ENCODE measurements at regions not wholly inside any gene's neighbourhood (a gene's known extent, or its start where the extent isn't known, plus 50 kb on each side); places are given as distances from the start of the nearest gene placed in this dataset.
"Not testable (repeated sequence)": the region's sequence is repeated elsewhere in the genome, so short reads cannot be mapped to it uniquely, and the experiment has no call there.

GRCh38 chr3:147507638-147508286 is 98.6 kb downstream of the ZIC1 start:
- no peak overlapping the region for H3K27ac ChIP-seq
- DNase-seq (ENCODE audit: low spot score), result no peak
- ChIA-PET POLR2A (ENCODE audit: low non-redundant PET) (no interaction called here), CTCF (interaction anchor here (0.6 to 0.7 kb wide), 2 partner anchors 80 to 116 kb away, joined by 3 to 4 read pairs; no protein-coding TSS in a partner anchor)
- TF ChIP-seq CTCF (conservative IDR thresholded peaks at IDR 0.05; ENCODE audit: low read depth), result no peak

- no peak for TF ChIP-seq CTCF (conservative IDR thresholded peaks at IDR 0.05; ENCODE audit: low read depth)
- ChIA-PET CTCF (interaction anchor here (0.7 kb wide), 1 partner anchor 1397 kb away, joined by 3 read pairs; no protein-coding TSS in a partner anchor), POLR2A (ENCODE audit: low non-redundant PET) (no interaction called here)
- no peak for DNase-seq (ENCODE audit: low spot score)
- H3K27ac ChIP-seq, result no peak overlapping the region
These were observed 100.3 kb downstream of the ZIC1 start for GRCh38 chr3:147509448-147509847.

GRCh38 chr3:147513785-147514184 is 104.6 kb downstream of the ZIC1 start:
- DNase-seq (ENCODE audit: low spot score), result no peak
- POLR2A ChIA-PET (ENCODE audit: low non-redundant PET), result no interaction called here
- CTCF ChIA-PET, result no interaction called here
- TF ChIP-seq CTCF (conservative IDR thresholded peaks at IDR 0.05; ENCODE audit: low read depth), result no peak
- no peak overlapping the region for H3K27ac ChIP-seq

- H3K27ac ChIP-seq, result no peak overlapping the region
- POLR2A ChIA-PET (ENCODE audit: low non-redundant PET), result no interaction called here
- DNase-seq (ENCODE audit: low spot score), result no peak
- no peak for TF ChIP-seq CTCF (conservative IDR thresholded peaks at IDR 0.05; ENCODE audit: low read depth)
- CTCF ChIA-PET, result interaction anchor here (0.7 kb wide), 1 partner anchor 563 kb away, joined by 4 read pairs; no protein-coding TSS in a partner anchor
These were observed 105.4 kb downstream of the ZIC1 start for GRCh38 chr3:147514366-147515160.

- CTCF ChIA-PET, result no interaction called here
- DNase-seq (ENCODE audit: low spot score), result no peak
- POLR2A ChIA-PET (ENCODE audit: low non-redundant PET), result no interaction called here
- TF ChIP-seq CTCF (conservative IDR thresholded peaks at IDR 0.05; ENCODE audit: low read depth), result no peak
- H3K27ac ChIP-seq, result no peak overlapping the region
These were observed 109.3 kb downstream of the ZIC1 start for GRCh38 chr3:147518465-147518864.

GRCh38 chr3:147521646-147522045 is 112.5 kb downstream of the ZIC1 start:
- peak; percentile 13 for DNase-seq (ENCODE audit: low spot score)
- no peak for TF ChIP-seq CTCF (conservative IDR thresholded peaks at IDR 0.05; ENCODE audit: low read depth)
- ChIA-PET CTCF (no interaction called here), POLR2A (ENCODE audit: low non-redundant PET) (no interaction called here)
- no peak overlapping the region for H3K27ac ChIP-seq

GRCh38 chr3:147522780-147523179 is 113.6 kb downstream of the ZIC1 start:
- DNase-seq (ENCODE audit: low spot score); CTCF ChIA-PET; H3K27ac ChIP-seq; POLR2A ChIA-PET (ENCODE audit: low non-redundant PET): not testable (repeated sequence)

All from RWPE1 (cell line).